MV-4-11 (cell line): ENCODE measurements at regions not wholly inside any gene's neighbourhood (a gene's known extent, or its start where the extent isn't known, plus 50 kb on each side); places are given as distances from the start of the nearest gene placed in this dataset.

Source experiments
- DNase-seq: peaks from one replicate; lab custom pipeline; 2025; lab: John Stamatoyannopoulos, UW

DNA sequence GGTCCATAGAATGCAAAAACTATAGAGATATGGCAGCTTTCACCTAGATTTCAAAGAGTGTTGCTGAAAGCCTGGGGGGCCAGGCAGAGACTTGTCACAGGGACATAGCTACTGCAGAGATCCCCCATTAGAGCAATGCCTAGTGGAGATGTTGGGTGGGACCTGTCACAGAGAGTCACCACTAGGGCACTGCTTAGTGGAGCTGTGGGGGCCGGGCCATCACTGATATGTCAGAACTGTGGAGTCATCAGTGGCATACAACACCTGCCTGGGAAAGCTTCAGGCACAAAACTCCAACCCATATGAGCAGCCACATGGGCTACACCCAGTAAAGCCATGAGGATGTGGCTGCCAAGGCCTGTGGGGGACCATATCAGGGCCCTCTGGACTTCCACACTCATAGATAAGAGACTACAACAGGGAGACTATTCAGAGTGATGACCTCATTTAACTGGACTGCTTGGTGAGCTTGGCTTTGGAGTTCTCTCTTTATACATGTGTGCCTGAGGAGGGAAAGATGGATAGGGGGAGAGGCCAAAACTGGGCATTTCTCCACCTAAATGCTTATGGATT, 176.3 kb downstream of the ZNF621 start:
- no peak for DNase-seq

DNA sequence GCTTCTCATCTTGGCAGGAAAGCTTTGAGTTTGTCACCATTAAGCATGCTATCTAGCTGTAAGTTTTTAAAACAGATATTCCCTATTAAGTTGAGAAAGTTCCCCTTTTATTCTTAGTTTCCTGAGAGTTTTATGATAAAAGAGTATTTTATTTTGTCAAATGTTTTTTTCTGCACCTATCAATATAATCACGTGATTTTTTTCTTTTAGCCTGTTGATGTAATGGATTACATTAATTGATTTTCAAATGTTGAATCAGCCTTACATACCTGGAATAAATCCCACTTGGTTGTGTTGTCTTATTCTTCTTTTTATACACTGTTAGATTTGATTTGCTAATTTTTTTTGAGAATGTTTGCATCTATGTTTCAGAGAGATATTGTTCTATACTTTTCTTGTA, 179.5 kb downstream of the ZNF621 start:
- DNase-seq, result no peak

DNA sequence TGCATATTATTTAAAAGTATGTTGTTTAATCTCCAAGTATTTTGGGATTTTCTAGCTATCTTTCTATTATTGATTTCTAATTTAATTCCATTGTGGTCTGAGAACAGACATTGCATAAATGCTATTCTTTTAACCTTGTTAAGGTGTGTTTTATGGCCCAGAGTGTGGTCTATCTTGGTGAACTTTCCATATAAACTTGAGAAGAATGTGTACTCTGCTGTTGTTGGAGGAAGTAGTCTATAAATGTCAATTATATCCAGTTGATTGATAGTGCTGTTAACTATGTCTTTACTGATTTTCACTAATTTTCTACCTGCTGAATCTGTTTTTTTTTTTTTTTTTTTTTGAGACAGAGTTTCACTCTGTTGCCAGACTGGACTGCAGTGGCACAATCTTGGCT, 180.9 kb downstream of the ZNF621 start:
- DNase-seq, result no peak

DNA sequence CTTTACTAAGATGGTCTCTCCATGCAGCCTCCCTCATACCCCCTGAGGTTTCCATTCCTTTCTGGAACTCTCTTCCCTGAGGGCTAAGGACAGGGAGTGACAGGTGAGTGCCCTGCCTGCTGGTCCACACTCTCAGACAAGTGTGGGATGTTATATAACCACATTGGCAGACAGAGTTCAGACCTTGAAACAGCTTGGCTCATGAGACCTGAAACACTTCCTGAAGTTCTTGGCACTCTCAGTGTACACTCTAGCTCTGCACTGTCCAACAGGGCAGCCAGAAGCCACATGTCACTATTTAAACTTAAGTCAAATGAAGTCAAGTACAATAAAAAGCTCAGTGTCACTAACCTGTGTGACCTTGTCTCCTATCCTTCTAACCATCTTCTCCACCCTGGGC, 188.5 kb downstream of the ZNF621 start:
- DNase-seq, result no peak

DNA sequence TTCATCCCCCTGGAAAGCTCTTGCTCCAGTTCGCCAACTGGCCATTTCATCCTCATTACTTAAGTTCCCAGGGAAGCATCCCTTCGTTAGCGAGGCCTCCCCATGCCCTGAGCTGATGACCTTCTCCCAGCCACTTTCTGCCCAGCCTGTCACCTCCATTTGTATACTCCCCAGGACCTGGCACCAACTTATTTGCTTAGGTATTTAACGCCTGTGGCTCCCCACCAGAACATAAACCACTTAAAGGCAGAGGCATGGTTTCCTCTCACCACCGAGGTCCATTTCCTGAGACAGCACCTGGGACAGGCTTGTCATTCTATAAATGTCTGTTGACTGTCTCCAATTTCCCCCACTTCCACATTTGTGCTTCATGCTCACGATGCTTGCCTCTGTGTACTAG, 189.0 kb downstream of the ZNF621 start:
- no peak for DNase-seq

DNA sequence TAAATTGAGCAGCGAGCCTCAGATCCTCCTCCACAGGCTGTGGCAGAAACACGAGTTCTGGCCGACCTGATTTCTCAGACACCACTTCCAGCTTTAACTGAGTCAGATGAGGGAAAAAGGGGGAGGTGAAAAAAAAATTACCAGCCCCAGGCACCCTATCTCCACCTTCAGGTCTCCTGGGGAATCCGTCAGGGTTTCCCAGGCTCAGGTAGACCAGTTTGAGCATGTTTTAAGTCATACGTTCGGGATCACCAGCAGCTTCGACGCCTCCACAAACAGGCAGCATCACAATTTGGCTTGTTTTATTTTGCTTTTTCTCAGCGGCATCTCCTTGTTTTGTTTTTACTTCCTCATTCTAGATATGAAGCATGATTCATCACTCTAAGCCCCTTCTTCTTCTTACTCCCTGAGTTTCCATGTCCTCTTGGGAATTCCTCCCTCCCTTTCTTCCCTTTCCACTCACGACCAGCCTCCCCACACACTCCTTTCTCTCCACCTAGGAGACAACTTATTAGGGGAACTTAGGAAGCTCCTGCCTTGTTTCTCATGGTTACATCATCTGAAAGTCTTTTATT, 190.1 kb downstream of the ZNF621 start:
- peak; percentile 63 for DNase-seq

DNA sequence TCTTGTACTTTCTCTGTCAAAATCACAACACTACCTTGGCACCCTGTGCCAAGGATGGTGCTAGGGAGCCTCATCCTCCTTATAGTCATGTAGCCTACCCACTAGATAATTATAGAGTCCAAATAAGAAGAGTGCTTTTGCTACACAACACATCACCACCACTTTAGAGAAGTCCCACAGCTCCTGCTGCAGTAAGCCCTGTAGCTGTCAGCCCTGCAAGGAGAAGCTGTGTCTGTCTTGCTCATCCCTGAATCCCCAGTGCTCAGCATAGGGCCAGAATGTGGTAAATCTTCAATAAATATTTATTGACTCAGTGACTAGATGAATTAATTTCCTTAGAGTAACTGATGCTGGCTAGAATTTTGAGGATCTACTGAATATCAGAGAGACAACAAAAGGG, 190.8 kb downstream of the ZNF621 start:
- no peak for DNase-seq

DNA sequence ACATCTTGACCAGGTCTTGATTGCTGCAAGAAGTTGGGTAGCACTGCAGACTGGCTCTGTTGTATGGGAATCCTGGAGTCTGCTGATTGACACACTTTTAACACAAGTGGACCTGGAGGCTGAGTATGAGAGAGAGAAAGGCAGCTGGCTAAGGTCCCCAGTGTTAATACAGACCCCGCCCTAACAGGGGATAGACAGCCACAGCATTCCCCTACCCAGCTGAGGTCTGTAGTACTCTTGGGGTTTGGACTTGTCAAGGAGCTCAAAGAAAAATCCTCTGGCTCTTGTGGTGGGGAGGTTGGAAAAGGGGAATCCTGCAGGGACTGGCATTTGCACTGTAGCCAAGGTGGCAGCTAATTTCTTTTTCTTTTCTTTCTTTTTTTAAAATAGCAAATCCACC, 192.7 kb downstream of the ZNF621 start:
- DNase-seq, result no peak

DNA sequence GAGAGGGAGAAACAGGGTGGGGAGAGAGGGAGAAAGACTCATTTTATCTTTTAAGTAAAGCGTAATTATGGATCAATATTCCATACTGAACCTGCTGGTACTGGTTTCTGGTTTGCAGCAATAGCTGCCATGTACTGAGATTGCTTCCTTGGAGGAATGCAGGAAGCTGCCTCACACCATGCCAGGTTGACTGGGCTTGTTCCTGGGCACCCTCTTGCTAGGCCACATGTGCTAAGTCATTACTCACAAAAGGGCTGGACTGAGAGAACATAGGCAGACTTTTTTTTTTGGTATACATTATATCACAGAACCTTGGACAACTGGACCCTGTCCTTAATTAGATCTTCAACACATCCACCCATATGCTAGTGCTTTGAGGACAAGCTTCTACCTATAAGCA, 193.4 kb downstream of the ZNF621 start:
- no peak for DNase-seq

DNA sequence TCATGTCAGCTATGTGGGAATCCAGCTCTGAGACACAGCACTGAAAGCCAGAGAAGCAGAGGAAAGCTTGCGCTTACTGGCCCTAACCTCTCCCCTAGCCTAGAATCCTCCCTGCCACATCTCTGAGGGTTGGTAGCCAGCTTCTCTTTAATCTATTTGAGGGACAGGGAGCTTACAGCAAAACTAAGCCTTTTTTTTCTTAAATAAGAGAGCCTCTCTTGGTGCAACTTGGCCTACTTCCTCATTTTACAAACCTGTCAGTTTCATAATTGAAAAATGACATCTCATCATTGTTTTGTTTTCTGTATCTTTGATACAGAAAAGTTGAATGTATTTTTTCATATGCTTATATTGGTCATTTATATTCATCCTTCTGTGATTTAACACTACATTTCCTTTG, 193.9 kb downstream of the ZNF621 start:
- peak; percentile 82 for DNase-seq

DNA sequence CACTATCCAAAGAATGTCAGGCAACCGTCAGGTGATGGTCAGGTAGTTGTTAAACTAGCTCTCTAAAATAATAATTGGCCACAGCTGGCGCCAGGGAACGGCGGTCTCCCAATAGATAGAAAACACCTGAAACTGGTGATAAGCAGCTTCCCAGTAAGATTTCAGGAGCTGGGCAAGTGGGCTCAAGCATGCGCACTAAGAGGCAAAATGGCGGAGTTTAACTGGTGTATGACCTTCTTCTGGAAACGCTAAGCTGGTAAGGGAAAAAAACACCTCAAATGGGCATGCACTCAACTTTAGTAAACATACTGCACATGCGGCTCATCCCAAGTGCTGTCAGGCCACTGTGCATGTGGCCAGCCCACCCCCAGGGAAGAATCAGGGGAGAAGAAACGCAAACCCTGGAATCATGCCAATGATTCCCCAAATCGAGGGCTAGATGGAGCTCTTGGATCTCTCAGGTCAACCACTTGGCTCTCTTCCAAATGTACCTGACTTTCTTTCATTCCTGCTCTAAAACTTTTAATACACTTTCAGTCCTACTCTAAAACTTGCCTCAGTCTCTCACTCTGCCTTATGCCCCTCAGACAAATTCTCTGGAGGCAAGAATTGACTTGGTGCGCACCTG, 195.0 kb downstream of the ZNF621 start:
- no peak for DNase-seq

DNA sequence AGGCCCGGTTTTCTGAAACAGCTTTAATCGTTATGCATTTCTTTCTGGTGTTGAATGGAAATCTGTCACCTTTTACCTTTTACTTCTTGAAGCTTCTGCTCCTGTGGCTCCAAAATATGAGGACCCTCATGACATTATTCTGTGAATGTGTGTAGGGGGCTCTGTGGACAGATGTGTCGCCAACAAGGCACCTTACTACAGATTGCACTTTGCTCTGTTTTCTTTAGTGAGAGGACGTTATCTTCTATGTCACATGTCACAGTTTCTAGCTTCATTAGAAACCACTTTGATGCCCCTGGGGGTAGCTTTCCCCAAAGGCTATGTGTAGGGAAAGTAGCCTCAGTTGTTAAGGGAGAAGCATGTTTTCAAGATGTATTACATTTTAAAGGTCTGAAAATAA, 195.6 kb downstream of the ZNF621 start:
- DNase-seq, result no peak

DNA sequence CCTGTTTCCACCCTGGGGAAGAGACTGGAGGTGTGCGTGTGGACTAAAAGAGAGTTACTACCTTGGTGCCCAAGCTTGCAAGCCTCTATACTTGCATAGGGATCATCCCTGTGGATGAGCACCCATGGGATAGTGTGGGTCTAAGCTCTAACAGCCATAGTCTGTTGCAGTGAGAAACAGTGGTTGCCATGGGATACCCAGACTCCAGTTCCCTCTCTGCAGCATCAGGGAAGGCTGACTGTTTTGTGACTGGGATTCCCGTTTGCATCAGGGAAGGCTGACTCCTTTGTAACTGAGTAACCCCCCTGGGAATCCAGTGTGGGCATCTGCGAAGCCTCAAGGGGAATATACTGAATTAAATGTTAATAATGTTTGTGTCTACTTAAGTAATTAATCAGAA, 196.1 kb downstream of the ZNF621 start:
- DNase-seq, result no peak

DNA sequence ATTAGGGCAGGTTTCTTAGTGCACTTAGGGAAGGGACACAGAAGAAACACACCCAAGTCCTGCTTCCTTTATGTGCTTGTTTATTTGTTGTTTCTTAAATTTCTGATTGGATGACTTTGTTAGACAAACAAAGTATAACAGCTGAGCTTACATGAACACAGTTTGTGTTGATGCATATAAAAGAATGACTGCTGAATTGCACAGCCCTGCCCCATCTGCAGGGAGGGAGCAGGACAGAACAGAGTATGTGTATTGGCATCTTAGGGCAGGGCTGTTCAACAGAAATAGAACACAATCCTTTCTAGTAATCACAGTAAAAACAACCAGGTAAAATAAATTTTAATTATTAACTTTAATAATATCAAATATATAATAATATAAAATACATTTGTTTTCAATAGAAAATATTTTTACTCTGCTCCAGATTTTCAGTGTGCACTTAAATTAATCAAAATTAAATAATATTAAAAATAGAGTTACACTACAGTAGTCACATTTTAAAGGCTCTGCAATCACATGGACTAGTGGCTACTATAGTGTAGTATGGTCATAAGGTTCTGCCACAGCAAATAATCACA, 198.4 kb downstream of the ZNF621 start:
- DNase-seq, result no peak

DNA sequence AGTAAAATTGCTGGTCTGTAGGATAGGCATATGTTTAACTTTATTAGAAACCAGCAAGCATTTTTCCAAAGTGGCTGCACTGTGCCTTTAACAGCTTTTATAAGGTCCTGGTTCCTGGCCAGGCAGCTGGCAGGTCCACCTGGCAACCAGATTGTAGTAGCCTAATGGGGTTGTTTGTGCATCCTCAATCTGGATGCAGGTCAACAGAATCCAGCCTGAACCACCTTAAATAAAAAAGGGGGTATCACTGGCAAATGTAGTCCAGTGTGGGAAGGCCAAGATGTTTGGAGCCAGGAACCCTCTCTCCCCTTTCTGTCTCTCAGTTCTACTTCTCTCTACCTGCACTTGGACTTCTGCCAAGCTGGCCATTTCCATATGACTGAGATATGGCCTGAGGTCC, 200.3 kb downstream of the ZNF621 start:
- no peak for DNase-seq

DNA sequence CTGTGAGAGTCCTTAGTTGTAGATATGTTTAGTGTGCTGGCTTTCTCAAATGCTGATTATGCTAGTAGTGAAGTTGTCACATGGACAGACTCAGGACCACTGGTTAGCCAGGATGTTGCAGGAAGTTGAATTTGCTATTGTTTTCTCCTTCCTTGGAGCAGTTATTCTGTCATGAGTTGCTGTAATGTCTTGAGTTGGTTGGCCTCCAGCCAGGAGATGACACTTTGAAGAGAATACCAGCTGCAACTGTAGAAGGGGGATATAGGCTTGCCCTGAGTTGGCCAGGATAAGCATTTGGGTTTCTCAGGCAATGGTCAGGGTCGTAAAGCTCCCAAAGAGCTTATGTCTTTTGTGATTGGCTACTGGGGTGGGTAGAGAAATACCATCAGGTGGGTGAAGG, 206.7 kb downstream of the ZNF621 start:
- no peak for DNase-seq

DNA sequence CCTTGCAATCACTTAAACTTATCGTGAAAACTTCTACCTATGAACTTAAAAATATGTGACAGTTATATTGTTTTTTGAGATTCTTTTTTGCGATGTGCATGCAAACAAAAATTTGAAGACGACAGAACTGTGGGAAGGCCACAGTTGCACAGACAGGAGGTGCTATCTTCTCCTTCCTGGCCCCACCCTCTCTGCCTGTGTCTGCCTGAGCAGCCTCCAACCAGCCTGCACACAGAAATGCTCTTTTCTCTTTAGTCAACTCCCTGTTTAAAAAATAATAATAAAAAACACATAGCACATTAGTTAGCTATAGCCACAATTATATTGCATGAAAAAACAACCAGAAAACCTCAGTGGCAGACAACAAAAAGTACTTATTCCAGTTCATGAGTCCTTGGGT, 212.2 kb downstream of the ZNF621 start:
- DNase-seq, result no peak

DNA sequence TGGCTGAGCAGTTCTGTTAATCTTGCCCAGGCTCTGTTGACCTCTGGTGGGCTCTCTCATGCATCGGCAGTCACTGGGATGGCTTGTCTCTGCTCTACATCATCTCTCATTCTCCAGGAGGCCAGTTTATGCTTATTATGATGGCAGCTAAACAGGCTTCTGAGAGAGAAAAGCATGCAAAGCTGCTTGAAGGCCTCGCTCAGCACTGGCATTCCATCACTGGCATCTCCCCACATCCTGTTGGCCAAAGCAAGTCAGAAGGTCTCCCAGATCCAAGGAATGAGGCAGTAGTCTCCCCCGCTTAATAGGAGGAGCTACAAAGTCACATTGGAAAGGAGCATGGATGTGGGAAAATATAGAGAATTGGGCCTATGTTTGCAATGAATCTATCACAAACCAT, 212.6 kb downstream of the ZNF621 start:
- DNase-seq, result no peak

DNA sequence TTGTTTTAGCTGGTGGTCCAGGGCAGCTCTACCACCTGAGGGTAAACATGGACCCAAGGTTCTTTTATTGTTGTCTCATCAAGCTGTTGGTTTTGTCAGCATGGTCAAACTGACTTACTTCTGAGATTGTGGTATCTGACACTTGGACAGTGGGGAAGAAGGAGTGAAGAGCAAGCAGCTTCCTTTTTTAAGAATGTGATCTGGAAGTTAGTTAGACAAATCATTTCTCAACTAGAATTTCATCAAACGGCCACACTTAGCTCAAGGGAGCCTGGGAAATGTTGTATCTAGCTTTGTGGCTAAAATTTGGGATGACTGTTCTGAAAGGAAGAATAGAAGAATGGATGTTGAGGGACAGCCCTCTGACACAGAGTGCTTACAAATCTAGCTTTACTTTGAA, 215.2 kb downstream of the ZNF621 start:
- DNase-seq, result peak; percentile 55

DNA sequence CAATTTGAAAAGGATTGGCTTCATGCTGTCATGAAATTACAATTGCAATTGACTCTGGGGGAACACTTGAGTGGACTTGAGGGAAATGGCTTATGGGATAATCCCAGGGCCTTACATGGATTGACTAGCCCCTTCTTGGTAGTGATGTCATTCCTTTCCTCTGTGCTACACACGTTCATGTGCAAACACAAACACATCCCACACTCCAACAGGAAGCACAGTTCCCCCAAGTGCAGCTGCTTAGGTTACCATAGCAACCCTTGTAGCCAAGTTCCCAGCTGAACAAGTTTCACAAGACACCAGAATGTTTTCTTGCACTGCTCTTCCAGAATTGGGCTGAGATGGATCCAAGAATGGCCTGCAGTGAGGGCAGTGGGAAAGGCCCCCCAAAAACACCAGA, 217.0 kb downstream of the ZNF621 start:
- DNase-seq, result peak; percentile 82

DNA sequence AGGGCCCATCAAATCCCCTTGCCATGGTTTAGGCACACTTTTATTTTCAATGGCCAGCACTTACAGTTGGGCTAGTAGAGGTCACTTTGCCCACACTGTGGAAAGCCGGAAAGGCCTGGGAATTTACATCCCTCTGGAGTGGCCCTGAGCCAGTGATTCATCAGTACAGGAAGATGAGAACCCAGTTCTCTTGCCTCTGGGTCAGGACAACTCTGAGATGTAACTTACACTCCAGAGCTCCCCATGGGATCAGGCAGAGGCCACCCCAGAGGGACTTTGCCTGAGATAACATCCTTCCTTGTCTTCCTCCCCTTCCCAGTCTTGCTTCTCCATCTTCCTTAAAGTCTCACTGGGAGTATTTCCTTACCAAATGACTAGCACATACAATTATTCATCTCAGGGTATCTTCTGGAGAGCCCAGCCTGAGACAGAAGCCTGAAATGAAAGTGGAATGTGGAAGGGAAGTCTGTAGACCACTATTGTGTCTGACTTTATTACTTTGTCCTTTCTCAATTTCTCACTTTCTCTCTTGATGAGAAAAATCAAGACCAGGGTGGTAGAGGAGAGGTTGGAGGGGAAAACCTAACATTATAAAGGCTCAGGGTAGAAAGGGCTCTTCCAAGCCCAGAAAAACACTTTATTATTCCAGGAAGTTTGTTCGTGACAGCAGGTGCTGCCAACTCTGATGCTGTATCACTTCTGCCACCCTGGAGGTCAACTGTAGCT, 220.8 kb downstream of the ZNF621 start:
- DNase-seq, result no peak

DNA sequence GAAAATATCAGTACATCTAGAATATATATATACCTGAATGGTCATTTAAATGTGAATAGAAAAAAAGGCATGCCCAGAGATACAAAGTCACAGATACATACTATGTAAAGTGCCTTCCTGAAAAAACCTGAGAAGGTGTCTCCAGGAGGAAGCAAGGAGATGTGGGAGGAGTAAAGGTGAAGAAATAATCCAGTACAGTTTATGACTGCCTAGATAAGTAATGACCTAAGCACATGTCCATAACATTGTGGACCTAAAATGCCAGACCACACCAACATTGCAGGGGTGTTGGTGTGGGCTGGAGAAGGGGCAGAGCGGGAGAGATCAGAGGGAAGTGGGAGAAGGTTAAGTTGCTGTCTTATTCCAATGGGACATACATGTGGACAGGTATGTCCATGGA, 226.9 kb downstream of the ZNF621 start:
- no peak for DNase-seq

DNA sequence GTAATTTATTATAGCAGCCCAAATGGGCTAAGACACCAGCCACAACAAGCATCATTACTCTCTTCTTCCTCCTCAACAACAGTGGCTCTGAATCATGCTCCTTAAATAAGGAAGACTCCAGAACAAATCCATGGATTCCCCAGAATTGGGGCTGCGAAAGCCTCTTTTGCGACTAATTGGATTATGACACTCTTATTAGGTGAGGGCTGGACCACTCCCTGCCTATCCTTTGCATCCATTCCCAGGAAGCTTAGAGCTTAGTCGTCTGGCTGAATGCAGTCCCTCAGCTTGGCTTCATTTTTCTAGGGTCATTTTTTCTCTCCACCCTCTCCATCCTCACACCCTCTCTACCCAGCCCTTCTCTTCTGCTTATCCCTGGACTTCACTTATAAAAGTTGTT, 227.7 kb downstream of the ZNF621 start:
- DNase-seq, result no peak
